COR-L47 (cell line): ENCODE measurements at regions not wholly inside any gene's neighbourhood (a gene's known extent, or its start where the extent isn't known, plus 50 kb on each side); places are given as distances from the start of the nearest gene placed in this dataset.
"Not testable (repeated sequence)": the region's sequence is repeated elsewhere in the genome, so short reads cannot be mapped to it uniquely, and the experiment has no call there.

ENCODE experiments used
- DNase-seq: peaks from one replicate; lab custom pipeline; 2025; lab: John Stamatoyannopoulos, UW

DNA sequence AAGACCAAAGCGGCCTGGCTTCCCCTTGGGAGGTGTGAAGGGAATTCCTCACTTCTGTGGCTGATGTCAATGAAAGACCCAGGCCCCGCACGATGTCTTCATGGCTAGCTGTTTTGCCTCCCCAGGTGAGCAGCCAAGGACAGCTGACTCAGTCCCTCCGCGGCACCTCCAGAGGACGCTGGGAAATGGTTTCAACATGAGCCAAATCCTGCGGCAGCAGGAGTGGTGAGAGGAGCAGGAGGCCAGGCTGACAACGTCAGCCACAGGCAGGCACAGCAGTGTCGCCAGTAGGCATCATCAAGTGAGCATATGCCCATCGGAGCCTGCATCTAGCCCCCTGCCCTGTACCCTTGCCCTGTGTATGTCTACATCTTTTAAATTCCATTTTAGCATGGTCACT, 156.4 kb upstream of the RAB6C start:
- DNase-seq: no peak

DNA sequence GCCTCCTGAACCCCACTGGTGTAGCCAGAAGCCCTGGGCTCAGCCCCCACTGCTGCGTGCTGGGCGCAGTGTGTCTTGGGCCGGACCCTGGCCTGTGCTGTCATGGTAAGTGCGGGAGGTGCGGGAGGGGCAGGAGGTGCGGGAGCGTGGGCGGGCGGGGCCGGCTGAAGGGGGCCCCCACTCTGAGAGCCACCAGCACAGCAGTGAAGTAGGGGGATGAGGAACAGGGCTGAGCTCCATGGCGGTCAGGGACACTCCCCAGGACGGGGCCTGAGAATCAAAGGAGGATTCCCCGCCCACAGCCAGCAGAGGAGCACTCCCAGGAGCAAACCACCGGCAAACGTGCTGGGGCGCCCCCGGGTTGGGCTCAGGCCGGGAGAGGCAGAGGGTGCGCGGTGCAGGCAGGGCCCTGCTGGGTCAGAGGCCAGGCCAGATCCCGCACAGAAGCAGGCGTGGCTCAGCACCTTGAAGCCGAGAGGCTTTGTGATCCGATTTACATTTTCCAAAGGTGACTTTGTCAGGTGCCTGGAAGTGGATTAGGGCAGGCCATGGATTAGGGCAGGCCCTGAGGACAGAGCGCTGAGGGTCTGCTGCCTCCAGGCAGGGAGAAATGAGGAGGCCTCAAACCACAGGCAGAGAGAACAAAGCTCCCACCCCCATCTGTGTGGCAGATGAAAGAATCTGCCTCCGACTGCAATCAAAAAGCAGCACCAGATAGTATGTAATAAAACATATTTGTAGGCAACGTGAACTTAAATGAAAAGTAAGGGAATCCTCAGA, 152.0 kb upstream of the RAB6C start:
- no peak for DNase-seq

DNA sequence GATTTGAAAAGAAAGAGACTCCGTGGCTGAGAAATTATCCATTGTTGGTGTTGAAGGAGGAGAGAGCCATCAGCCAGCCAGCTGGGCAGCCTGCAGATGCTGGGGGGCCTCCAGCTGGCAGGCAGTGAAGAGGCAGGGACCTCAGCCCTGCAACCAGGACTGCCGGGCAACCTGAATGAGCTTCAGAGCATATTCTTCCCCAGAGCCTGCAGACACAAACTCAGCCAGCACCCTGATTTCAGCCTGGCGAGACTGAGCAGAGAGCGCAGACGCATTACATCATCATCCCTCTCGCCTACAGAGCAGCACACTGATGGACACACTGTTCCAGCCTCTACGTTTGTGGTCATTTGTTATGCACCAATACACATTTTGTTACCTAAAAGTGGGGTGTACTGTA, 150.7 kb upstream of the RAB6C start:
- no peak for DNase-seq

DNA sequence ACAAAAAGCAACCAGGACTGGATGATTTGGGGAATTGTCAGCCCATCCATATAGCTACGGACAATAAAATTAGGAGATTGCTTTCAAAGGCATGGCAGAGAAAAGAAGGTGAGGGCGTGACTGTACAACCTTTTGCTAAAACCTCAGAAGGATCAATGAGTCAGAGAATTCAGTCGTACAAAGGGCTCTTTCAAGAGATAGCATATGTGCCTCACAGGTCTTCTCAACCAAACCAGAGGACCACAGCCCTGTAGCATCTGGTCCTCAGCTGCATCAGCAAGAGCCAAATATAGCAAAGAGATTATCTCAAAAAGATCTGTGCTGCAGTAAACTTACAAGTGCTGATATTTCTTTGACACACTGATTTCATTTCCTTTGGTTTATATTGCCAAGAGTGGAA, 149.9 kb upstream of the RAB6C start:
- DNase-seq: no peak

DNA sequence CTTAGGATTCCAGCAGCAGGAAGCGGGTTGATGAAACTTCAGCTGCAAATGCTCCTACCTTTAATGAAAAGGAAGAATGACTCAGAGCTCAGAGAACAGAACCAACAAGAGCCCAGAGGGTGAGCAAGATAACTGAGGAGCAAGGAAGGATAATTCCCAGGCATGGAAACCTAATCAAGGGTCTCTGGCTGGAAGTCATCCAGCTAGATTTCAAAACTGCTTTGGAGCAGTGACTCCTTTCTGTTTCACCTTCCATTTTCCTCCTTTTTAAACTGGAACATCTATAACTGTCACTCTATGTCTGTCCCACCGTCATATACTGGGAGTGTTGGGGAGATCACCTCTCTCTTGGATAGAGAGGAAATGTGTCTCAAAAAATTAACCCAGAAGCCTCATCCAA, 148.4 kb upstream of the RAB6C start:
- DNase-seq: no peak

DNA sequence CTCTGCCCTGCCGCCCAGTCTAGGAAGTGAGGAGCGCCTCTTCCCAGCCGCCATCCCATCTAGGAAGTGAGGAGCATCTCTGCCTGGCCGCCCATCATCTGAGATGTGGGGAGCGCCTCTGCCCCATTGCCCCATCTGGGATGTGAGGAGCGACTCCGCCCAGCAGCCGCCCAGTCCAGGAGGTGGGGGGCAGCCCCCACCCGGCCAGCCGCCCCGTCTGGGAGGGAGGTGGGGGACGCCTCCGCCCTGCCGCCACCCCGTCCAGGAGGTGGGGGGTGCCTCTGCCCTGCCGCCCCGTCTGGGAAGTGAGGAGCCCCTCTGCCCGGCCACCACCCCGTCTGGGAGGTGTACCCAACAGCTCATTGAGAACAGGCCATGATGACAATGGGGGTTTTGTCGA, 146.0 kb upstream of the RAB6C start:
- not testable (repeated sequence) for DNase-seq

DNA sequence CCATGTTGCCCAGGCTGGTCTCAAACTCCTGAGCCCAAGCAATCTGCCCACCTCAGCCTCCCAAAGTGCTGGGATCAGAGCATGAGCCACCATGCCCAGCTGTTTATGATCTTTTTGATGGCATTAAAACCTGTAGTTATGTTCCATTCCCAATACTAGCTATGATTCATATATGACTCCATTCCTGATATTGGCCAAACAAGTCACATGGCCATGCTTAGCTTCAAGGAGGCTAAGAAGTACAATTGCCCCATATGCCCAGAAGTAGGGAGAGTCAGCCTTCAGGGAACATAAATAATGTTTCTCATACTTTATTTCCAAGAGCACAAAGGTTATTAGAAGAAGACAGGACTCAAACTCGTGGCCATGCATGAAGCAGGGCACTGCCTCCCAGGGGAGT, 132.4 kb upstream of the RAB6C start:
- DNase-seq: no peak

DNA sequence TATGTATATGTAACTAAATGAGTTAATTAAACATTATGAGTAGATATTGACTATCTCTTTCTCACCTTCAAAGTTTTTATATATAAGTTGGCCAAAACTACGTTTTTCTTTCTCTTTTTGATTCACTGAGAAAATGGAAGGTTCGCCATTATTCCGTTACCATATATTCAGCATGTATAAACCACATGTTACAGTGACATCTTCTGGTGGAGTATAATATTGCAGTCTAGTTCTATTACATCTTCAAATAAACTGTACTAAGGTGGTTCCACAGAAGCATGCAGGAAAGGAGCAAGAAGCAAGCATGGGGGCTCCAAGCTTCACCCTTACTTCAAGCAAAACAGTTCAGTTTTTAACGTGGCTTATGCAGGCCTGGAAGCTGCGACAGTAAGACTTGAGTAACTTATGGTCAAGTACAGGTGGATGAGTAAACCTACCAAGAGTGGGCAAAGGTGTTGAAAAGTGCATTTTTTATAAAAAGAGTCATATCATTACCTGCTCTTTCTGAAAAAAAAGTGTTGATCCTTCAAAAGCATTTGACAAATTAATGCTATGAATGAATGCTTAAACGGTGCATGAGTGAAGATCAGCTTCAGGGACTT, 129.8 kb upstream of the RAB6C start:
- no peak for DNase-seq

DNA sequence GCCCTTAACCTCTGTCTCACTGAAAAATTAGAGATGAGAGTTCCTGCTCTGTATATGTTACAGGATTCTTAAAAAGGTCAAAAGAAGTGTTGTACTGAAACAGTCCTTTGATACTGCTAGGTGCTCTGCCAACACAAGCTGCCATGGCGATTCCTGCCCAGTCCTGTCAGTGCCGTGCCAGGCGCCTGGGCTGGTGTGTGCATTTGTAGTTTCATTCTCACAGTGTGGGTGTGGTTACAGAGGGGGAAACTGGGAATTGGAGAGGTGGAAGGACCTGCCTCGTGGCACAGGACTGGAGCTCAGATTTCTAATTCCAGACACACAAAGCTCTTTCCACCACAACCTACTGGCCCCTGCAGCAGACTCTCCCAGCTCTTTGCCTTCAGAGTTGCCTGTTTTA, 122.3 kb upstream of the RAB6C start:
- no peak for DNase-seq

DNA sequence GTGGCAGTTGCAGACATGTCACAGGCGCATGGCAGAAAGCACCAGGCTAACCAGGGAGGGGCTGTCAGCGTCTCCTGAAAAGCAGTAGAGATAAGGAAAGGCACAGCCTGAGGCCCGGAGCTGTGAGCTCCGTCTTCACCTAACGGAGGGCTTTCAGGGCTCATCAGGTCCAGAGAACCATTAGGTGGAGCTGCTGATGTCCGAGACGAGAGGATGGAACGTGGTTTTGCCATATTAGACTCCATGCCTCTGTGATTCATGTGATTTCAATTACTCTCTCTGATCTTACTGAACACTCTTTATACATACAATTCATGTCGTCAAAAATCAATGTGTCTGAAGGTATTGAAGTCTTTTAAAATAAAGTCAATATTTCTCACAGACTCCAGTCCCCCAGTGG, 120.3 kb upstream of the RAB6C start:
- no peak for DNase-seq

DNA sequence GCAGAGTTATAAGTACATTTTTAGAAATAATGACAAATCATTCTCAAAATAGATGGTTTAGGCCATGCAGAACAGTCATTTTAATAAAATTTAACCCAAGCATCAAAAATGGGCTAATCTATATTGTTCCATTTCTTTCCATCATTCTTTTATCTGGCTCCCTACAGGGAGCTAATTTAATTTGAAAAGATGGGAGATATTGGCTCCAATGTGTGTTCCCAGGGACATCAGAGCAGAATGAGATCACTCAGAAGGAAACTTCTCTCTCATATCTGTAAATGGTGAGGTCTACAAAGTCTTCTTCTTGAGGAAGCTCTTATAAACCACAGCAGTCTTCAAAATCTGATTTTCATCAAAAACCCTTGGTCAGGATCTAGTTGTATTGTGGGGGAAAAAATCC, 119.4 kb upstream of the RAB6C start:
- no peak for DNase-seq

DNA sequence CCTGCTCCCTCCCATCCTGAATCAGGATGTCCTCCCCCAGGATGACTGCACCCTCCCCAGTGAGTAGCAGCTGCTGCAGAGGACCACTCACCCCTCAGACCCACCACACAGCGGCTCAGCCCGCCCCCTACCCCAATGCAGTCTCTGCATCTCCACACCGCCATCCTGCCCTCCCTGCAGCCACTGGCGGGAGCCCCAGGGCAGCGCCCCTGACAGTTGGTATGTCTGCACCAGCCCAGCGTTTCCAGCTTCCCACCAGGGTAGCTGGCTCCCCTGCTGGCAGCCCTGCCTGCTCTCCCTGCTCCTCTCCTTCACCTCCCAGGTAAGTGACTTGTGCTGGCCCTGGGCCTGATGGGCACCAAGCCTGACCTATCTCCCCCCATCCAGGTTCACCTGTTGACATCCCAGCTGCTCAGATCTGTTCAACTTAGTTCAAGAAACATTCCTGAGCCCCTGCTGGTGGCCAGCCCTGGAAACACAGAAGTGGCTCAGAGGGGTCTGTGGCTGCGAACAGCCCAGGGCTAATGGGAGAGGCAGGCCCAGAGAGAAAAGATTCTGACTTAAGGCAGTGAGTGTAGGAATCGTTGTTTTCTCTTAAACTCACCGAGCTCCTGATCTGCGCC, 117.7 kb upstream of the RAB6C start:
- no peak for DNase-seq

DNA sequence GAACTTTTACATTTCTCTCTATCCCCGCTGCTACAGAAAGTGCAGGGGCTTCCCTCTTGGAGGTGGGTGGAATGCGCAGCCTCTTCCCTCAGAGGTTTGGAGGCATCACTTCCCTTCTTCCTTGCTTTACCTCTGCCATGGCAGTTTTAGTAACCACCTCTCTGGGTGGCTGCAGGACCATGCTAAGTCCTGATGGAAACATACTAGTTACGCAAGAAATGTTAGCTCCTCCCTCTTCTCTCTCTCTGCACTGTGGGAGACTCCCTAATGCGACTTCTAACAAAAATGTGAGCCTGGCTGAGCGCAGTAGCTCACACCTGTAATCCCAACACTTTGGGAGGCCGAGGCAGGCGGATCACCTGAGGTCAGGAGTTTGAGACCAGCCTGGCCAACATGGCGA, 116.8 kb upstream of the RAB6C start:
- DNase-seq: no peak

DNA sequence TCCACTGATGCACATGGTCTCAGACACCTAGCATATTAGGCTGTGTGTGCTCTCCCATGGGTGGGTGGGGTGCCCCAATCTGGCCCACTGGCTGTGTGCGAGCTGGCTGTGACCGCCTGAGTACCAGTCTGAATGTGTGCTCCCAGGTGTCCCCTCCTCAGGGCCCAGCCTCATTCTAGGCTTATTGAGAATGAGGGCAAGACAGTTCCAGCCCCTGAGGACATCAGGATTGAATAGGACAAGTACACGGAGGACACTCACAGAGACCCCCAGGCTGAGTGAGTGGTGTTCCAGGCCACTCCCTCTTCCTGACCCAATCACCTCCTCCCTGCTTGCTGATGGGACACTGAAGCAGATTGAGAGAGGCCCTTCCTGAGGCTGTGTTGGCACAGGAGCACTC, 116.1 kb upstream of the RAB6C start:
- DNase-seq: no peak

DNA sequence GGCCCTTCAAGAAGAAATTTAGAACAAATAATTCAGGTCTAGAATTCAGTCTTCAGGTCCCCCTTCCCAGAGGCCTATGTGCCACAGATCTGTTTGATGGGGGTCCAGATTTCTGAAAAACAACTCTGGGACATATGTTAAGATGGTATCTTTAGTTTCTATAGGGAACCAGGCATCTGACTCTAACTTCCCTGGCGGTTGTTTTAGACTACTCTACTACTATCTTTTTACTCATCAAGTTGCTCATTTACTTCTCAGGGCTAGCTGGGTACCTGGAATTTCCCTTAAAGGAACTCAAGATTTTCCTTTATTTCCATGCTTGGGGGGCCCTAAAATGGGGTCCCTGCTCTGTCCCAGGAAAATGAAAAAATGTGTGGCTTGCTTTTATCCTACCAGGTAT, 114.7 kb upstream of the RAB6C start:
- no peak for DNase-seq

DNA sequence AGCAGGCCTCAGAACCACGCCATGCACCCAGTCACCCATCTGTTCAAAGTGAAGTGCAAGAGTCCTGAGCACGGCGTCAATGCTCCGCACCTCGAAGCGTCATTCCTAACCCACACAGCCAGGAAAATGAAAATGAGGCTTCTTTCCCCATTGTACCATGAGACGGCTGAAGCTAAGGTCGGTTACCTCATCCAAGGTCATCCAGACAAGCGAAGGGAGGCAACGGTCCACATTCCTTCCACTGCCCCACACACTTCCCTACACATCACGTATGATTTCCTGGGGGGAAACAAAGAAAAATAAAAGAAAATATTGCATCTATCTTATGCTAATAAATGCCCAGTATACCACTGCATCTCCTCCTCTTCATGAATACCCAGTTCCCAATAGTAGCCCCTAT, 113.5 kb upstream of the RAB6C start:
- no peak for DNase-seq

DNA sequence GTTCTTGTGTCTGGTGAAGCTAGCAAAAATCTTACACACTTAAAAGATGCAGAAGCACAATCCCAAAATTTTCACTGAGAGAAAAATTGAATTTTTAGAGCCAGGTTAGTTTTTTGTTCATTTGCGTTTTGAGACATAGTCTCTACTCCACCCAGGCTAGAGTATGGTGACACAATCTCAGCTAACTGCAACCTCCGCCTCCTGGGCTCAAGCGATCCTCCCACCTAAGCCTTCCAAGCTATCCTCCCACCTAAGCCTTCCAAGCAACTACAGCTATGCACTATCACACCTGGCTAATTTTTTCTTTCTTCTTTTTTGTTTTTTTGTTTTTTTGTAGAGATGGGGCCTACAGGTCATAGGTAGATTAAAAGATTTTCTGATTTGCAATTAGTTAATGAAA, 113.1 kb upstream of the RAB6C start:
- DNase-seq: no peak

DNA sequence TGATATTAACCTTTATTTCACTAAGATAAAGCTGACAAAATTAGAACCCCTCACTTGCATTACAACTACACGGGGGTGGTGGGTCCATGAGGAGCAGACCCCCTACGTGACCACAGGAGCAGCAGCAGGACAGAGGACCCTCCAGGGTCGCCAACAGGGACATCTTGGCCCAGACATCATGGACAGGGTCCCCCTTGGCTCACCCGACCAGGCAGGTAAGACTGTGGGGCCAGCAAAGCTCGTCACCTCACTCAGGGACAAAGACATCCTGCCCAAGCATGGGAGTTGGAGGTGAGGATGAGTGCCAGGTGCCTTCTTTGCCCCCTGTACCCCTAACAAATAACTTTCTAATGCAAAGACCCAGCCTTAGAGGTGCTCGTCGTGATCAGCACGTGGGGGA, 111.3 kb upstream of the RAB6C start:
- DNase-seq: no peak

DNA sequence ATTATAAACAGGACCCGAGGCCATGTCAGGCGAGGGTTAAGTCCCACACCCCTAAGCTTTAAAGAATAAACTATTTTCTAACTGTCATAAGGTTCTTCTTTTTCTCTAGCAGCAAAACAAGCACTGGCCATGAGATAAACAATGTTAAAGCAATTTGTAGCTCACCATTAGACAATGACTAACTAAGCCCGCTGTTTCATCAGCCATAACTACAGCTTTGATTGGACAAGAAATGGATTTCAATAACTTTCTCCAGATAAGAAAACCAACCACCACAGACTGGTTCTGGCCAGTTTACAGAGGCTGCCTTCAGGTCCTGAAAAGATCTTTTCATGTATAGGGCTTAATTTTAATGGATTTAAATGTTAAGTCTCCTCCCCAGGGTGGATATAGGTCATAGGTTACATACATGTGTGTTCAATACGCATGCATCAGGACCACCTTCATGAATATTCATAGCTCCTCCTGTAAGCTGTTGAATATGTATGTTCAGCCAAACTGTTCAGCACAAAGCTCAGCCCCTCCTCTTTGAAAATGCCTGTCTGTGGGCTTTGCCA, 108.7 kb upstream of the RAB6C start:
- DNase-seq: no peak

DNA sequence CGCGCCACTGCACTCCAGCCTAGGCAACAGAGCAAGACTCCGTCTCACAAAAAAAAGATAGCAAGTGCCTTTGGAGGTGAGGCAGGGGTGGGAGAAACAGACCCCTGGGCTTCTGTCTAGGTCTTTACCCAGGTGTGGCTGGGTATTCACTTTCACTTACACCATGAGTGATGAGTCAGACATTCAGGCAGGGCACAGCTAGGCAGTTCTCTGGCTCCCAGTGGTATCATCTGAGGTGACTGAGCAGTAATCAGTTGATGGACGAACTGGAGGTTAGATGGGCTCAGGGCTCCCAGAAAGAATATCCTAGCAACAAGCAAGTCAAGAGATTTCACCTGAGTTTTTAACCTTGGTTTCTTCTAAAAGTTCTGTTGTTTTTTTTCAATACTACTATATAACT, 107.0 kb upstream of the RAB6C start:
- no peak for DNase-seq

DNA sequence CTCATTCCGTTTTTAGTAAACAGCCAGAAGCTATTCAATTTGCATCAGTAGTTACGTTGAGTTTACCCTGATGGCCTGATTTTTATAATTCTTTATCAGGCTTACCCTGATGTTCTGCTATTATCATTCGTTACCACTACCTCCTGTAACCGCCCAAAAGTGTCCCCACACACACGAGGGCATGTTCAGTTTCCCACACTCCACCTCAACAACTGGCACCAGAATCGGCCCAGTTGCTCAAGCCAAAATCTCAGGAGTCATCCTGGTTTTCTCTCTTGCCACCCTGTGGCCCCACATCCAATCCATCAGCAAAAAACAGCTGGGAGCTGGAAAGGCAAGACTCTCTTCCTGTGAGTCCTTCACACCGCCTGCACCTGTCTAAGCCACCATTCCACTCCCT, 102.9 kb upstream of the RAB6C start:
- no peak for DNase-seq

DNA sequence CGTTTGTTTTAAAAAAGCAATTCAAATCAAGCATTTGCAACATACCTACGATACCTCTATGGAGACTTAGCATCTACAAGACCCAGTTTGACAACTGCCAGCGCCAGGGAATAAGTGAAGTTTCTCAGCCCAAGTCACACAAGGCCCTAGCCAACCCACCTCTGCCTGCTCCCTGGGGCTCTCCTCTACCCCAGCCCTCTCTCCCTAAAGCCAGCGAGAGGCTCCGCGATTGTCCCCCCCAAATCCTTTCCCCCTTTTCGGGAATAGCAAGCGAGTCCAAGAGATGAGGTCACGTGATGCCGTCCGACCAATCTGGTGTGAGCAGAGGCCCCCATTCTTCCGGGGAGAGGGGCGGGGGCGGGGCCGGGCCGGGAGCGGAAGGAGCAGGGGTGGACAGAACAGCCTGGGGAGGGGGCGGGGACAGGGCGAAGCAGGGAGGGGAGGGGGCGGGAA, 102.2 kb upstream of the RAB6C start:
- peak; percentile 71 for DNase-seq
